SK-N-SH treated with all-trans-retinoic acid at 6 μM for 48 hours (cell line): ENCODE measurements at regions not wholly inside any gene's neighbourhood (a gene's known extent, or its start where the extent isn't known, plus 50 kb on each side); places are given as distances from the start of the nearest gene placed in this dataset.

Experiments
- ARNTL ChIP-seq: fragments of 450-650 bp; formaldehyde crosslinking; IDR thresholded peaks from 2 replicates; pipeline ENCODE4 v1.5.0; 2020; ENCODE audit warnings: low read depth, mild to moderate bottlenecking, moderate library complexity, borderline replicate concordance
- CREB5 ChIP-seq: fragments of 250-450 bp; sonication (Bioruptor Pico); IDR thresholded peaks from 2 replicates; pipeline ENCODE4 v1.5.1; 2020; ENCODE audit warnings: low read depth, mild to moderate bottlenecking, moderate library complexity
- CSDC2 ChIP-seq: fragments of 250-450 bp; sonication (Bioruptor Pico); IDR thresholded peaks from 2 replicates; pipeline ENCODE4 v1.5.0; 2020; ENCODE audit warnings: mild to moderate bottlenecking, moderate library complexity
- CSRNP3 ChIP-seq: fragments of 250-450 bp; sonication (Bioruptor Pico); IDR thresholded peaks from 2 replicates; pipeline ENCODE4 v1.5.1; 2021; ENCODE audit warnings: mild to moderate bottlenecking, moderate library complexity
- ESRRG ChIP-seq: fragments of 250-450 bp; sonication (Bioruptor Pico); IDR thresholded peaks from 2 replicates; pipeline ENCODE4 v1.6.1; 2021; ENCODE audit warnings: mild to moderate bottlenecking
- PATZ1 ChIP-seq: fragments of 250-450 bp; sonication (Bioruptor Pico); IDR thresholded peaks from 2 replicates; pipeline ENCODE4 v1.8.0; 2020; ENCODE audit warnings: mild to moderate bottlenecking, moderate library complexity, borderline replicate concordance
- PPARA ChIP-seq: fragments of 250-450 bp; sonication (Bioruptor Pico); IDR thresholded peaks from 2 replicates; pipeline ENCODE4 v1.5.0; 2020; ENCODE audit warnings: mild to moderate bottlenecking, borderline replicate concordance
- TCF4 ChIP-seq: fragments of 250-450 bp; sonication (Bioruptor Pico); IDR thresholded peaks from 2 replicates; pipeline ENCODE4 v1.8.0; 2021; ENCODE audit warnings: mild to moderate bottlenecking, moderate library complexity, borderline replicate concordance
- ZC3H10 ChIP-seq: fragments of 250-450 bp; sonication (Bioruptor Pico); IDR thresholded peaks from 2 replicates; pipeline ENCODE4 v1.5.1; 2021; ENCODE audit warnings: mild to moderate bottlenecking, moderate library complexity
- ZFP30 ChIP-seq: fragments of 450-650 bp; formaldehyde crosslinking; IDR thresholded peaks from 2 replicates; pipeline ENCODE4 v1.5.0; 2022; ENCODE audit warnings: mild to moderate bottlenecking, moderate library complexity
- ZNF565 ChIP-seq: fragments of 450-650 bp; formaldehyde crosslinking; conservative IDR thresholded peaks from 2 replicates; pipeline ENCODE4 v1.5.0; 2020; ENCODE audit warnings: low read depth, mild to moderate bottlenecking, moderate library complexity

GRCh38 chr3:124246949-124247348, 255.0 kb upstream of the ROPN1 start:
- TF ChIP-seq CSRNP3 (CRISPR knock-in tag) (no peak), TCF4 (CRISPR knock-in tag) (no peak), PPARA (CRISPR knock-in tag) (no peak), CSDC2 (CRISPR knock-in tag) (no peak), PATZ1 (CRISPR knock-in tag) (no peak), ZFP30 (CRISPR knock-in tag) (no peak), ZC3H10 (CRISPR knock-in tag) (no peak), ESRRG (no peak), CREB5 (CRISPR knock-in tag) (no peak), ARNTL (CRISPR knock-in tag) (no peak), ZNF565 (CRISPR knock-in tag) (no peak)
